Activated CD4-positive, alpha-beta T cell treated with anti-CD3 and anti-CD28 coated beads, Interleukin-2, Interleukin-4, amounts not matched to agents 100 ng/mL and 50 ng/mL, durations not matched to agents 16 hours and 8 hours (primary cell): ENCODE measurements at regions not wholly inside any gene's neighbourhood (a gene's known extent, or its start where the extent isn't known, plus 50 kb on each side); places are given as distances from the start of the nearest gene placed in this dataset.

Source experiments
- DNase-seq: peaks from one replicate; pipeline ENCODE4 v3.0.0-alpha.2; 2020; ENCODE audit warnings: low spot score

DNA sequence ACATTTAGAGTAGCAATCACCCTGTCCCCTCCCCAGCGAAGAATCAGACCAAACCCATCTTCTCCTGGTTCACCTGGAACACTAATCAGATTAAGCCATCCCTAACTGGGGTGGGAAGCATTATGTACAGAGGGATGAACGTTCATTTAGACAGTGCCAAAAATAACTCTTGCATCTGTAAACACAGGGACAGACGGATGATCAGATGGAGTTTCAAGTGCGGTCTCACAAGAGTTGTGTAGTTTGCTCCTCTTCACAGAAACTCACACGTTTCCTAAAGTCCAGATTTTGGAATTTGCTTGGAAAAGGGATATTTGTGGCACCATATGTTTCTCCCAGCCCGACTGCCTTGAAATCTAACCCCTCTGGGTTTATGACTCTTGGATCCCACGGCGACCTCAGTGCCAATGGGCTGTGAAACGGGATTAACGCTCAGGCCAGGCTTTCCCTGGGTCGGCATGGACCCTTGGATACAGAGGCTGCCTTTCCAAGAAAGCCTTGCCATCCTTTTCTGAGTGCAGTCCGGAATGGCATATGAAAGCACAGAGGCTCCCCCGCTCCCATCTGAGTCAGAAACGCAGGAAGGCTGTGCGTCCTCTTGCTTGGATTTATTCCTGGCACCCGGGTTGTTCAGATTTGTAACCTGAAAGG lies 293.2 kb upstream of the HABP2 start:
- no peak for DNase-seq

- no peak for DNase-seq
Observed at GRCh38 chr10:113261161-113261560, 291.7 kb upstream of the HABP2 start.

- DNase-seq, result no peak
Observed at GRCh38 chr10:113261611-113262091, 291.2 kb upstream of the HABP2 start.

- no peak for DNase-seq
Observed at GRCh38 chr10:113263056-113263455, 289.8 kb upstream of the HABP2 start.

DNA sequence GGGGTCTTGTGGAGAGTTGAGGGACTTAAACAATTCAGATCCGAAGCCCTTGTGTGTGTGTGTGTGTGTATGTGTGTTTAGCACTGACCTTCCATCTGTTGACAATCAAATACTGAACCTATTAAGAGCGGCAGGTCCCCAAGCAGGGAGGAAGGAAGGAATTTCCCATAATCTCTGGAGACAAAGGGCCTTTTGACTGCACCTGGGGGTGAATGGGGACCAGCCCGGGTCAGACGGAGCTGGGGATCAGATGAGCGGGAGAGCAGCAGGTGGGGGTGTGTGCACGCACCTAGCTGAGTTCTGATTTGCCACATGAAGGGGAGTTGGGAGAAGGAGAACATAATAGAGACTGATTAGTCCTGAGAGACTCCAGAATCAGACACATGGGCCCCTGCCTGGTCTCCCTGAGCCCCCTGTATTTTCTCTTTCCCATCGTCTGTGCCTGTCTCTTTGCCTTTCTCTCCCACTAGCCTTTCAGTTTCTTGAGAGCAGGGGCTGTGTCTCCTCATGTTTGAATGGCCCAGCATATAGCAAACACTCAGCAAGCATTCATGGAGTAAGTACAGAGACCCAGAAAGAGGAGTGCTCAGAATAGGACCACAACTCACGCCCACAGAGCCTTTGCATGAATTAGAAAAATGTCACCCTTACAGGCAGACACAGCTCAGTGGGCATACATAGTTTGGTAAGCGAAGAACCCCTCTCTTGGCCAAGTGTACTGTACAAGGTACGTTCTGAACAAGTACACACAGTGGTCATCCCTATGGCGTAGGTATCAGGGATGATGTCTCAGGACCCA lies 288.3 kb upstream of the HABP2 start:
- DNase-seq, result no peak

GRCh38 chr10:113266147-113266546 lies 286.7 kb upstream of the HABP2 start:
- no peak for DNase-seq

DNA sequence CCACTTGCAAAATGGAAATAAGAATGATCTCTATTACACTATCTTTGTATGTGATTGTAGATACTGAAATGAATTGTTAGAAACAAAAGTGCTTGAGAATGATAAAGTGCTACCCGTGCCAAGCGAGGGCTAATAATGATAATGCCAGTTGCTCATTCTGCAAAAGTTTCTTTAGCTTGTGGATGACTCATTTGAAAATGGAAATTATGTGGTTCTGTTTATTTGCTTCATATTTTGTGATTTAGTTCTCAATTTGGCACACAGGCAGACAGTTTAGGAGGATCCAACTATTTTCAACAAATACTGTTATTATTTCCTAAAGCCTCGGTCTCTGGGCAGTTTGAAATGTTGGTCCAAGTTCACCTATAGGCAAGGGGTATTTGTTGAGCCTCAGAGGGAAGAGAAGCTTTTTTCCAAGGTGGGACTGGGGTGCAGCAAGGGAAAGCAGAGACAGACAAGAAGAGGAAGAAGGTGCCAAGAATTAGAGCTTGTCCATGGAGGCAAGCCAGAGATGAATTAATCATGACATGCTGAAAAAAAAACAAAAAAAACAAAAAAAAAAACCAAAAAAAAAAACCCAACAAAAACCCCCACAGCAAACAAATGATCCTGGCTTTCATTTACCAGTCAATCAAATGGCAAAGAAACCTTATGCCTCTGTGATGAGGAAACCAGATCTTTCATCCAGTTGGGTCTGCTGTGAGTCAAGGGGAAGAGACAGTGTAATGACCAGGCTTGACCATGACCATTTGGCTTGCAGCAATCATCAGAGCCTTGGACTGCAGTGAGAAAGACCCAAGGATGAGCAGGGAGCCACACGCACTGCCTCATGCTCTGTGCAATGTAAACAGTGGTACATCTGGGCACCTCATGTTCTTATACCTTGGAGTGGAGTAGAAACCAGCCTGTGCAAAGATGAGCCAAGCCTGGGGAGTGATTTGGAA lies 285.0 kb upstream of the HABP2 start:
- DNase-seq, result no peak

- no peak for DNase-seq
Observed at GRCh38 chr10:113269333-113269732, 283.5 kb upstream of the HABP2 start.

- DNase-seq, result no peak
Observed at GRCh38 chr10:113272511-113272910, 280.3 kb upstream of the HABP2 start.

- no peak for DNase-seq
Observed at GRCh38 chr10:113273181-113274163, 279.4 kb upstream of the HABP2 start.

DNA sequence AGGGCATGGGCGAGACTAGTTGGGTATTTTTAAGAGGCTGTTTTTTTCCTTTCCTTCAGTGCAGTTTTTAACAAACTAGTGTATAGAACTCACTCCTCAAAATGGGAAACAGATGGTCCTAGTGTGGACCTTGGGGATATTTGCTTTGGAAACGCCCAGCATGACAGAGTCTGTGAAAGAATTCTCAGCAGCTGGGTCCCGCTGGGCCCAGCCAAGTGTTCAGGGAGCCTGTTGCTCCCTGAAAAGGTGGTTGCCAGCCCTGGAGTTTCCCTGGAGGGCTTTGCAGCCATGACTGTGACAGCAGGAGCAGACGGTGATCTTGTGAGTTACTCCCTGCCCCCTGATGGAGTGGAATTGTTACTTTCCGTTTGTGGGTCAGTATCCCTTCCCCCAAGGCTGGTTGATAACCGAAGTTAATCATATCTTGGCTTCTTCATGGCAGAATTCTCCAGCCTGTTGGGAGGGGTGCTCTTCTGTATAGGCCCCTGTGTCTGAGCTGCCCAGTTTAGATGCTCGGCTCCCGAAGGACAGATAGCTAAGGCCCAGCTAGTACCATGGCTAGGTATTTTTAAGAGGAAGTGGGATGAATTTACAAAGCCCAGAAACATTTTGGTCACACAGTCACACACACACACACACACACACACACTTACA lies 278.6 kb upstream of the HABP2 start:
- no peak for DNase-seq

DNA sequence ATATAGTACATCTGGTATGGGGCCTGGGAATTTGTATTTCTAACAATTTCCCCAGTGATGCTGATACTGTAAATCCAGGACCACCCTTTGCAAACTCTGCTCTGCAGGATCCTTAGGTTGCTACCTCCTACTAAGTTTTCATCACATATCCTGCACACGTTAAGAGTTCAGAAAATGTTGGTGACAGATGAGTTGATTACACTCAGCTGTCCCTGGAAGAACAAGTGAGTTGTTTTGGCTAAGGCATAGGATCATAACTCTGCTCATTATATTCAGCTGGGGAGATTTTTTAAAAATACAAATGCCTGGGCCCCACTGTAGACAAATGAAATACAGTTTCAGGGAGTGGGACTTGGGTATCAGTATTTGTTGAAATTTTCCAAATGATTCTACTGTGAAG lies 274.6 kb upstream of the HABP2 start:
- no peak for DNase-seq

DNA sequence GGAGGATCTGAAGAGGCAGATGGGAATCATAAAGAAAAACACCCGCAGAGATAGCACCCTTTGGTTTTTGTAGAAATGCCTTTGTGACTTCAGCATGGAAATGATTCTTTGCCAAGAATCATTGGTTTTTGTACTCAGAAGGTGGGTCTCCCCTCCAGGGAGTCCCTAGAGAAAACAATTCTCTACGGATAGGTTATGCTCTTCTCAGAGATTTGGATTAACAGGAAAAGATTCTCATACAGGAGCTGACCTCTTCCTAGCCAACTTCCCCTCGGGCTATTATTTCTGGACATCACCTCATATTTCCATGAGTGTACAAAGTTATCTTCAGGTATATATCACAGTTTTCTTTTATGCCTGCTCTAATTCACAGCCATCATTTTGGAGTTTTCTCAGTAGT lies 274.2 kb upstream of the HABP2 start:
- no peak for DNase-seq

- DNase-seq, result no peak
Observed at GRCh38 chr10:113279262-113279661, 273.6 kb upstream of the HABP2 start.

GRCh38 chr10:113282564-113282963 lies 270.3 kb upstream of the HABP2 start:
- DNase-seq, result no peak

DNA sequence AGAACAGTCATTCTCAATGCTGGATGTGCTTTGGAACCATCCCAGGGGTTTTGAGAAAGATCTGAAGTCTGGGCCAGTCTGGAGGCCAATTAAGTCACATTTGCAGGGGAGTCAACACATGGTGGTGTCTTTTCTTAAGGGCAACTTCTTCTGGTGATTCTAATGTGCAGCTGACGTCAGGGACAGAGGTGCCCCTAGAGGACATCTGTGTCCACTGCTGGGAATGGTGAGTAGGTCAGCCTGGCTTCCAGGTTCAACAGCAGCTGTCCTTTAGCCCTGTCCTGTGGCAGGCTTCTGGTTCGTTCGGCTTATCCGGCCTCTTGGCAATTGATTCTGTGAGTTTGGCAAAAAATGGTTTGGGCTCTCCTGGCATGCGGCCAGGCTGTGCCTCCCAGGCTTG lies 269.7 kb upstream of the HABP2 start:
- DNase-seq, result no peak

DNA sequence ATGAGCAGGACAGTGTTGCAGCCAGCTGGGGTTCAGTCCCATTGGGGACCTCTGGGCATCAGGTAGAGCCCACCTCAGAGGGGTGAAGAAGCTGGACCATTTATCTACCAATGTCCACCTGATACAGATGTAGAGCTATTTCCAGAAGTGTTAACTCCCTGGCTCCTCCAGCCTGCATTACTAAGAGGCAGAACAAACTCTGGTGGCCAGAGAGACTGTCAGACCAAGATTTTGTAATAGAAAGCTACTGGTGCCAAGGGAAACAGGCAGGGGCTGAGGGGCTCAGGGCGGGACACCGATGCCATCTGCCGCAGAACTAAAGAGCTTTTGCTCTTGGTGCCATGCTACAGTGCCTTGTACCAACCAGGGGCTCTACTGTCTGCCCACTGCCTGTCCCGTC lies 268.2 kb upstream of the HABP2 start:
- DNase-seq, result no peak

DNA sequence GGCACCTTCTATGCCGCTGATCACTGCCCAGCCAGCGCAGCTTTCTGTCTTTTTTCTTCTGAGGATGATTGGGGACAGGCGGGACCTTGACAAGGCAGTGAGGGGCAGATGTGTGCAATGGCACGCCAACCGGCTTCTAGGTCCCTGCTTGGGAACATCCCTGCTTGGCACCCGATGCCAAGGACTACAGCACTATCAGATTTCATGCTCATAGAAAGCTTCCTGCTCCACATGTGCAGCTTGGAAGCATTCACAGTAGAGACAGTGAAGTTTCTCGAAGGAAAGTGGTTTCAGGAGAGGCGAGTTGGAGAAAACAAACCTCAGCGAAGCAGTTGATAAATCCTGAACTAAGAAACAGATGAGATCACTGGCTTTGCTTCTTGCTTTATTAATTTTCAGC lies 267.5 kb upstream of the HABP2 start:
- DNase-seq, result no peak

DNA sequence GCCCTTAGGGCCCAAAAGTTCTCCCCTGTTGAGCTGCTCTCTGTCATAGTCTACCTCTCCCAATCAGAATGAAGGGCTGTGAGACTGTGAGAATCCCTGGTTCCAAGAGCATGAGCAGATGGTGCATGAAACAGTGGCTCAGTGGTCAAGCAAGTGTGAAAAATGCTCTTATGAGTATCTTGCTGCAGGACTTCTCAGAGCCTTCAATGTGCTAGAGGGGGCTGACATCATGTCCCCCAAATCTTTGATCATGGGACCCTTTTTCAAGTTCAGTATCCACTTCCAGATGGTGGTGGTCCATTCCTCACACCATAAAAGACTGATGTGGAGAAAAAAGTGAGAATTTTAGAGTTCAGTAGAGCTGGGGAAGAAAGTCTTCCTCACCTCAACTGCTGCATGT lies 265.3 kb upstream of the HABP2 start:
- no peak for DNase-seq

DNA sequence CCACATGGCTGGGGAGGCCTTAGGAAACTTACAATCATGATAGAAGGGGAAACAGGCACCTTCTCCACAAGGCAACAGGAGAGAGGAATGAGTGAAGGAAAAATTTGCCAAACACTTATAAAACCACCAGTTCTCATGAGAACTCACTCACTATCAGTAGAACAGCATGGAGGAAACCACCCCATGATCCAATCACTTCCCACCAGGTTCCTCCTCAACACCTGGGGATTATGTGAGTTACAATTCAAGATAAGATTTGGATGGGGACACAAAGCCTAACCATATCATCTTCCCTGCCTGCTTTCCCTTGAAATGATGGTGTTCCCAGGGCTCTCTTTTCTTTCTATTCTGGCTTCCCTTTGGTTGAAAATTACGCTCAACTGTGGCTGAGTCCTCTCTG lies 262.7 kb upstream of the HABP2 start:
- no peak for DNase-seq

DNA sequence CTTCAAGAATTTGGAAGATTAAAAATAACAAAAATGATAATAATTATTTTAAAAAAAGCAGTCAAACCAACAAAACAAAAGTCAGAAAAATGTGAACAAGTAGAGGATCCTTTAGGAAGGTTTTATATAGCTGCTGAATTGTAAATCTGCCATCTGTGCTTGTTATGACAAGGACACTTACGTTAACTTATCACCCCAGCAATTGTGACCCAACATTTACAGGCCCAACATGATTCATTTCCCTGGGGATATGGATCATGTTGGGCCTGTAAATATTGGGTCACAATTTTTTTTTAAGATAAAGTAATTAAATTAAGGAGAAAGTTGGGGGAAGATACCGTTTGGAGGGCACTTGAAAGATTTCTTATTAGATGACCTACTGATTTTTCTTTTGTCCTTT lies 261.4 kb upstream of the HABP2 start:
- no peak for DNase-seq
